GM12878 (cell line): ENCODE measurements at regions not wholly inside any gene's neighbourhood (a gene's known extent, or its start where the extent isn't known, plus 50 kb on each side); places are given as distances from the start of the nearest gene placed in this dataset.

Experiments
- ATAC-seq: fragments of 200-7000 bp; cut with Tn5 transposase; 3 replicates; pipeline ENCODE4 v1.9.1; 2020; ENCODE audit warnings: mild to moderate bottlenecking, moderate library complexity
- BruUV-seq: library from RNA; stranded (reverse); fragments of 400-500 nt; replicated peaks from 2 replicates; lab custom pipeline; 2021; lab: Mats Ljungman, UMichigan
- CTCF ChIA-PET: fragments of 300-600 bp; sonication (Branson Sonifier 250); formaldehyde crosslinking; extraction: SDS; loops from one replicate; lab custom pipeline; 2021; ENCODE audit warnings: inconsistent platforms; lab: Yijun Ruan, JAX
- POLR2A ChIA-PET: fragments of 350-600 bp; formaldehyde crosslinking; extraction: SDS; loops from one replicate; lab custom pipeline; 2021; ENCODE audit warnings: inconsistent platforms; lab: Charles Lee
- RAD21 ChIA-PET: fragments of 300-600 bp; sonication (Branson Sonifier 250); formaldehyde crosslinking; loops from one replicate; lab custom pipeline; 2023; ENCODE audit warnings: antibody characterized with exemption; ENCODE audit not compliant: unreplicated experiment; lab: Charles Lee
- SMC1A ChIA-PET: fragments of 300-600 bp; sonication (Branson Sonifier 250); formaldehyde crosslinking; loops from one replicate; lab custom pipeline; 2023; ENCODE audit not compliant: unreplicated experiment, uncharacterized antibody; lab: Charles Lee
- DNase-seq: peaks from one replicate; pipeline ENCODE4 v3.0.0-alpha.2; 2011; ENCODE audit warnings: low read depth, low spot score
- FAIRE-seq: peaks from 3 replicates; lab custom pipeline; 2011; peaks lifted over from hg19 to GRCh38; lab: Jason Lieb, UNC
- H2AFZ ChIP-seq: 2 replicates; pipeline ENCODE4 v1.6.0; 2011; ENCODE audit warnings: low read depth, low read length, control low read depth; ENCODE audit not compliant: control insufficient read depth
- H3K27ac ChIP-seq: 2 replicates; pipeline ENCODE4 v1.5.1; 2011; ENCODE audit warnings: control low read depth; ENCODE audit not compliant: control insufficient read depth, insufficient read depth
- H3K27me3 ChIP-seq, 2 experiments: replicated peaks in 1 of 2; 2 replicates each; pipeline versions ENCODE4 v1.6.0 to v1.6.1; 2011; ENCODE audit warnings: low read length in 1 of 2; ENCODE audit not compliant: control insufficient read depth in 2 of 2, insufficient read depth in 2 of 2
- H3K36me3 ChIP-seq, 2 experiments: 2 replicates each; pipeline ENCODE4 v1.5.1; 2011; ENCODE audit warnings: low read length in 1 of 2; ENCODE audit not compliant: control insufficient read depth in 2 of 2, insufficient read depth in 2 of 2
- H3K4me1 ChIP-seq: 2 replicates; pipeline ENCODE4 v1.6.1; 2011; ENCODE audit warnings: mild to moderate bottlenecking, low read length, moderate library complexity, mixed read lengths; ENCODE audit not compliant: control insufficient read depth, insufficient read depth
- H3K4me2 ChIP-seq: 2 replicates; pipeline ENCODE4 v1.6.0; 2011; ENCODE audit warnings: control low read depth; ENCODE audit not compliant: control insufficient read depth, insufficient read depth
- H3K4me3 ChIP-seq: fragments of 200-600 bp; sonication (generic); 2 replicates; pipeline ENCODE4 v1.5.1; 2016
- H3K79me2 ChIP-seq: 2 replicates; pipeline ENCODE4 v1.6.0; 2011; ENCODE audit warnings: low read length; ENCODE audit not compliant: control insufficient read depth, insufficient read depth
- H3K9ac ChIP-seq: 2 replicates; pipeline ENCODE4 v1.8.0; 2011; ENCODE audit warnings: low read length, control low read depth, mixed read lengths; ENCODE audit not compliant: control insufficient read depth, insufficient read depth
- H3K9me3 ChIP-seq: replicated peaks from 3 replicates; pipeline ENCODE4 v1.5.1; 2011; ENCODE audit warnings: mild to moderate bottlenecking, low read length; ENCODE audit not compliant: control insufficient read depth, insufficient read depth
- H4K20me1 ChIP-seq: 2 replicates; pipeline ENCODE4 v1.6.0; 2011; ENCODE audit not compliant: control insufficient read depth, insufficient read depth
- ASH2L ChIP-seq: fragments of 300-600, 200-600 bp; sonication (generic); IDR thresholded peaks from 2 replicates; pipeline ENCODE4 v1.6.1; 2017; ENCODE audit warnings: low read depth, mild to moderate bottlenecking, borderline replicate concordance
- BCL11A ChIP-seq: IDR thresholded peaks from 2 replicates; pipeline ENCODE4 v1.6.1; 2011; ENCODE audit warnings: low read depth, low read length
- CBX5 ChIP-seq: sonication (generic); IDR thresholded peaks from 2 replicates; pipeline ENCODE4 v1.6.1; 2016; ENCODE audit warnings: low read depth, moderate library complexity, mild to moderate bottlenecking, inconsistent platforms
- CHD4 ChIP-seq: fragments of 200-600 bp; sonication (generic); IDR thresholded peaks from 2 replicates; pipeline ENCODE4 v1.6.1; 2016; ENCODE audit warnings: mild to moderate bottlenecking
- ESRRA ChIP-seq: IDR thresholded peaks from 2 replicates; pipeline ENCODE4 v1.6.1; 2012; ENCODE audit warnings: mild to moderate bottlenecking, low read length, improper control_type of control experiment
- IKZF1 ChIP-seq: fragments of 450-650 bp; conservative IDR thresholded peaks from 2 replicates; pipeline ENCODE4 v1.6.1; 2017; ENCODE audit warnings: antibody characterized with exemption, mild to moderate bottlenecking
- MEF2A ChIP-seq: IDR thresholded peaks from 2 replicates; pipeline ENCODE4 v1.6.1; 2011; ENCODE audit warnings: low read depth, mild to moderate bottlenecking, low read length, moderate library complexity; ENCODE audit not compliant: insufficient read depth
- MEF2B ChIP-seq: fragments of 450-650 bp; IDR thresholded peaks from 2 replicates; pipeline ENCODE4 v1.6.1; 2018; ENCODE audit warnings: mild to moderate bottlenecking, moderate library complexity; ENCODE audit not compliant: partially characterized antibody, poor library complexity, severe bottlenecking
- MYC ChIP-seq: IDR thresholded peaks from 2 replicates; pipeline ENCODE4 v1.6.1; 2011; ENCODE audit warnings: mild to moderate bottlenecking, low read length, moderate library complexity, inconsistent platforms; ENCODE audit not compliant: insufficient read depth, insufficient replicate concordance, insufficient read length, severe bottlenecking
- PAX8 ChIP-seq: fragments of 450-650 bp; IDR thresholded peaks from 2 replicates; pipeline ENCODE4 v1.6.1; 2017; ENCODE audit warnings: mild to moderate bottlenecking, moderate library complexity
- PKNOX1 ChIP-seq: fragments of 450-650 bp; IDR thresholded peaks from 2 replicates; pipeline ENCODE4 v1.6.1; 2016; ENCODE audit warnings: mild to moderate bottlenecking
- POLR2A ChIP-seq: IDR thresholded peaks from 2 replicates; pipeline ENCODE4 v1.6.1; 2011; ENCODE audit warnings: low read depth, mild to moderate bottlenecking, low read length
- RAD51 ChIP-seq: fragments of 450-650 bp; IDR thresholded peaks from 2 replicates; pipeline ENCODE4 v1.6.1; 2016; ENCODE audit warnings: moderate library complexity, mild to moderate bottlenecking, inconsistent platforms
- RUNX3 ChIP-seq: IDR thresholded peaks from 2 replicates; pipeline ENCODE4 v1.6.1; 2012; ENCODE audit warnings: low read length, inconsistent platforms
- SIN3A ChIP-seq: IDR thresholded peaks from 2 replicates; pipeline ENCODE4 v1.6.1; 2012; ENCODE audit warnings: low read depth, low read length, improper control_type of control experiment
- SMAD5 ChIP-seq: IDR thresholded peaks from 2 replicates; pipeline ENCODE4 v1.6.1; 2016; ENCODE audit warnings: antibody characterized with exemption, low read depth
- SRF ChIP-seq, 2 experiments: IDR thresholded peaks; 2 replicates each; pipeline ENCODE4 v1.6.1; 2011; ENCODE audit warnings: low read depth in 2 of 2, low read length in 2 of 2, mild to moderate bottlenecking in 1 of 2, moderate library complexity in 1 of 2
- ZZZ3 ChIP-seq: IDR thresholded peaks from 2 replicates; pipeline ENCODE4 v1.6.1; 2011; ENCODE audit warnings: low read depth; ENCODE audit not compliant: control insufficient read depth, insufficient read length
- WGBS: methylation state at CpG from one replicate; pipeline ENCODE4 v1.1.6; 2016; ENCODE audit warnings: low lambda C conversion rate; ENCODE audit not compliant: insufficient replicate concordance, insufficient coverage; ENCODE audit errors: missing lambda C conversion rate; 5-methylcytosine and 5-hydroxymethylcytosine counted together
- in situ Hi-C: fragments of 300-500 bp; cut with MboI; formaldehyde crosslinking; loops from 9 replicates; pipeline ENCODE4 v1.14.3; 2018; ENCODE audit warnings: mixed read lengths
- intact Hi-C: fragments of 100-400 bp; cut with micrococcal nuclease; formaldehyde crosslinking; loops from one replicate; pipeline ENCODE4 v1.14.2; 2022; ENCODE audit not compliant: unreplicated experiment

GRCh38 chr1:80053613-80054012, 1047.1 kb upstream of the ADGRL4 start:
- no peaks in the 10 kb centered on the region for H3K4me1 ChIP-seq
- no peaks in the 10 kb centered on the region for H3K27me3 ChIP-seq
- no peak overlapping the region for H3K9ac ChIP-seq
- no peaks in the 10 kb centered on the region for H4K20me1 ChIP-seq
- DNase-seq = no peak
- H3K79me2 ChIP-seq = no peaks in the 10 kb centered on the region
- no peak overlapping the region for H3K4me2 ChIP-seq
- POLR2A ChIA-PET = no interaction called here
- no TSS peak for BruUV-seq
- no peak overlapping the region for H2AFZ ChIP-seq
- no peaks in the 10 kb centered on the region for H3K36me3 ChIP-seq
- SMC1A ChIA-PET = no interaction called here
- TF ChIP-seq SIN3A (no peak), MEF2A (no peak), POLR2A (no peak), BCL11A (no peak), SMAD5 (no peak)
- intact Hi-C loops = no loop called here
- ATAC-seq = no peak
- in situ Hi-C loops = no loop called here
- H3K9me3 ChIP-seq = no peaks in the 10 kb centered on the region
- no peak overlapping the region for H3K27ac ChIP-seq
- H3K4me3 ChIP-seq = no peak overlapping the region
- no peak for FAIRE-seq
- RAD21 ChIA-PET = no interaction called here
- CTCF ChIA-PET = no interaction called here
- WGBS = 63% methylated on average over 13 of the region's 14 CpGs

- intact Hi-C loops = no loop called here
- ChIA-PET RAD21 (no interaction called here), CTCF (no interaction called here), POLR2A (no interaction called here), SMC1A (no interaction called here)
- Histone ChIP-seq H3K27me3 (no peaks in the 10 kb centered on the region), H3K36me3 (no peaks in the 10 kb centered on the region), H3K4me3 (no peak overlapping the region), H4K20me1 (no peaks in the 10 kb centered on the region), H3K79me2 (no peaks in the 10 kb centered on the region), H3K9ac (no peak overlapping the region), H3K9me3 (no peaks in the 10 kb centered on the region), H2AFZ (no peak overlapping the region), H3K4me1 (no peaks in the 10 kb centered on the region), H3K4me2 (no peak overlapping the region), H3K27ac (no peak overlapping the region)
- ATAC-seq (no peak), DNase-seq (no peak), FAIRE-seq (no peak)
- in situ Hi-C loops = no loop called here
- BruUV-seq = no TSS peak
- TF ChIP-seq MEF2B (no peak), PAX8 (no peak), IKZF1 (no peak), RUNX3 (no peak), PKNOX1 (no peak), CBX5 (no peak), CHD4 (no peak), SRF (IDR thresholded peaks at IDR 0.05; ENCODE audit: low read depth in 2 of 2, low read length in 2 of 2) (no peak), ZZZ3 (no peak), ESRRA (no peak), ASH2L (no peak), MYC (no peak), RAD51 (no peak)
- 65% methylated on average over 14 of the region's 14 CpGs for WGBS
These were observed 1044.0 kb upstream of the ADGRL4 start for GRCh38 chr1:80050523-80050922.
